COLO668 (cell line): ENCODE measurements at regions not wholly inside any gene's neighbourhood (a gene's known extent, or its start where the extent isn't known, plus 50 kb on each side); places are given as distances from the start of the nearest gene placed in this dataset.

Source experiments
- DNase-seq: peaks from one replicate; lab custom pipeline; 2025; ENCODE audit not compliant: unreplicated experiment; lab: John Stamatoyannopoulos, UW

- no peak for DNase-seq
Observed at GRCh38 chr18:75638223-75638775, 210.8 kb upstream of the SMIM21 start.

GRCh38 chr18:75635096-75635495 is 207.6 kb upstream of the SMIM21 start:
- DNase-seq = no peak

GRCh38 chr18:75625966-75626365 is 198.5 kb upstream of the SMIM21 start:
- DNase-seq = no peak

GRCh38 chr18:75624869-75625268 is 197.4 kb upstream of the SMIM21 start:
- DNase-seq = no peak

GRCh38 chr18:75621818-75622217 is 194.3 kb upstream of the SMIM21 start:
- DNase-seq = no peak

- no peak for DNase-seq
Observed at GRCh38 chr18:75618146-75618545, 190.6 kb upstream of the SMIM21 start.

DNA sequence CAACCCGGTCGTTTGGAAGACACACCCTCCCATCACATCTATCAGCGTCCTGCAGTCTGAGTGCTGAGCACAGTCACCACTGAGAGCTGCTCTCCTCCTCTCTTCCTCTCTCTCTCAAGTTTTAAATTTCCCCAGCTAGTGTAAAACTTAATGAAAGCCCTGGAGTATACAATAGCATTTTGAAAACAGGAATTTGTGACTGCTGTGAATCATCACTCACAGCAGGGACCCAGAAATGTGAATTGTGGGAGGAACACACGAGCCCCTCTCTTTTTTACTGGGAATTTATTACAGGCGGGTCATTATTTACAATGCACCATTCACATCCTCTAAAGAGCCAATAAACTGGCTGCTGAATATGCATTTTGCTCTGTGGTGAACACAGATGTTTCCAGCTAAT is 185.0 kb upstream of the SMIM21 start:
- DNase-seq = no peak

DNA sequence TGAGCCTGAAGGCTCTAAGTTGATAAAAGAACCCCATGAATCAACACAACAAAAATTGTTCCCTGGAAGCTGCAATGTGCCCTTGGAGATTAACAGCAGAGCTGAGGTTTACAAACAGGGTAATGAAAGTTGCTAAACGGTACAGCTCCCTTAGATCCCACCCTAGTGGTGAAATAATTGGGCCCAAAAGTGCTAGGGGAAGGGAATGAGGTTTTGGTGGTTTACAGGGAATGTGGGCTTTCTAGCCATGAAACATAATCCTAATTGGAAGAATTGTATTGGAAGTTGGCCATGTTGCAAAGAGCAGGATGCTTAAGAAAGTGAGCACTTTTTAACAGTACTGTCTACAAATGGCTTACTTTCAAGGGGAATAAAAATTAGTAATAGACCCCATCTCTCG is 180.2 kb upstream of the SMIM21 start:
- no peak for DNase-seq

DNA sequence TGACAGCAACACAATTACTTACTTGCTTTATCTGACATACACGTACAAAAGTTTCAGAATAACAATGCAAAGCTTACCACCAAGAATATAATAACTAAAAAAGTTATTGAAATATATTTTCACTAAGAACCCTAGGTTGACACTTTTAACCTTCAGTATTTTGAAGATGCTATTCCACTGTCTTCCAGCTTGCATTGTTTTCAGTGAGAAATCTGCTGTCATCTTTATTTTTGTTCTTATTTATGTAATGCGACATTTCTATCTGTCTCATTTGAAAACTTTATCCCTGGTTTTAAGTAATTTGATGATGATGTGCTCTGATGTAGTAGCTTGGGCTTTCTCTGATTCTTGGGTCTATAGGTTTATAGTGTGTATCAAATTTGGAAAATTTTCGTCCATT is 165.0 kb upstream of the SMIM21 start:
- no peak for DNase-seq

DNA sequence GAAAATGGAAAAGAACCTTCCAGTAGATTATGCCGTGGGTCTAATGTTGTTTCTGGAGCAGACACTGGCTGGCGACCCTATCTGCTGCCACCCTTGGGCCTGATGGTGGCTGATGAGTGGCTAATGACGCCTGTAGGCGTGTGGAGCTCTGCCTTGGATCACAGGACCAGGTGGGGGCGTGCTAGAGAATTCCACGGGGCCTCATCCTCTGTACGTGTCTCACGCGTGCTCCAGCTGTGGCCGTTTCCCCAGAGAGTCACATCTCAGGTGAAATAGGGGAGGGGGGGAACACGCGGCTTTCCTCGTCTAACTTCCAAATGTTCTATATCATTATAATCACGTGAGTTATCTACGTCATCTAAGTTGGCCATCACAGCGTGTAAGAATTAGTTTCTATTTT is 160.9 kb upstream of the SMIM21 start:
- no peak for DNase-seq

- DNase-seq = no peak
Observed at GRCh38 chr18:75587131-75587530, 159.6 kb upstream of the SMIM21 start.

DNA sequence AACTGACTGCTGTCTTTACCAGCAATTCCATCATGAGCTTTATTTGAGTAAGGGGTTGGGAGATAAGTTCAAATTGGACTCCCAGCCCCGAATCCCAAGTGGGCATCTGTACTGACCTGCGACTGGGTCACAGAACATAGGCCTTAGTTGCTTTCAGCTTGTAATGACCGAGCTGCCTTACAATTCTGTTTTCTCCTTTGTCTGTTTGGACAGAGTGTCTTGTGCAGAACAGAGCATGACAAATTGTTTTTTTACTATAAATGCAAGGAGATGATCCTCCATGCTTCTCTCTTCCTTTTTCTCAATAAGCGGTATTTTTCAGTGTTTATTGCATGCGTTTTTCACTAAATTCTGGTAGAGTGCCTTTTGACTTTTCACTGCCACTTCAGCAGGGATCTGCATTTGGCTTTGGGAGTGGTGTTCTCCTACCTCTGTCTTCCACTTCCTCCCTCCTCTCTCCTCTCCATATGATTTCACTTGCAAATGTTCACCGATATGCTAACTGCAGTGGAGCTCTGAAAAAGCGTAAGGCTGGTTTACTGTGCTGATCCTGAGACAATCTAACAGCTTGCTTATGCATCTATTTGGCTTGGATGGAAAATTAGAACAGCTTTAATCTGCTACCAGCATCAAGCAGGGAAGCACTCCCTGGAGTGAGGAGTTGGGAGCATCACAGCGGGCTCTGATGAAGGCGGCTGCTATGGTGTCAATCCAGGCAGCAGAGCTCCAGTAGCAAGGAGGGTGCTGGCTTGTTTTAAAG is 158.8 kb upstream of the SMIM21 start:
- DNase-seq = no peak

DNA sequence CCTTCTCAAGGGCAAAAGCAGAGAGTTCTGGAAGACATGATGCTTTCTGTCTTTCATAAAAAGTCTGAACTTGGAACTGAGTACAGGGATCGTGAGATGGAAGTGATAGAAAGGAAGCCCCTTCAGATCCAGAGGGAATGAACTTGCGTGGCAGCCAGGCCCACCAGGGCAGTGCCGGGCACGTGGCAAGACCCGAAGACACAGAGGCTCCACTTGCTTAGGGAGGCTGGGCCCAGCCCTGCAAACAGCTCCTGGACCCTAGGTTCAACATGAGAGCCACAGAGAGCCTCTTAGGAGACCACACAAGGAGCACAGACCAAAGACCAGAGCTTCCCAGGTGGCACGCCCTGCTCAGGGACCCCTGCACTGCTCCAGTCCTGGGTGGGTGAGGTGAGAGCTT is 155.4 kb upstream of the SMIM21 start:
- DNase-seq = no peak

DNA sequence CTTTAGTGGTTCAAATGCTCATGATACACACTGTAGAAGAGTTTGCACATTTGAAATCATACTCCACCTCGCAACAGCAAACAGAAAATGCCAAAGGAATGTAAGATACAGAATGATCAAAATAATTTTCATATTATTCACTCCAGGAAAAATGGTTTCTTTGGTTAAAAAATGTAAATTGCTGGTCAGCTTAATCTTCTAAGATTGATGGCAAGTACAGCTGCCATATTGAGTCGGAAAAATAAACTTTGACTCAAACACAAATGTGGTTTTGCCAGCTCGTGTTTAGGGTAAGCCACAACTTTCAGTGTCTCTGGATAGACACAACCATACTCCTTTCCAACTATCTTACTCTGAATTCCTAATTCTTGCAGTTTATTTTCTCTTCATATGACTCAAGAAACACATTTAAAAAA is 154.9 kb upstream of the SMIM21 start:
- DNase-seq = no peak

GRCh38 chr18:75581336-75582131 is 154.0 kb upstream of the SMIM21 start:
- DNase-seq = no peak

DNA sequence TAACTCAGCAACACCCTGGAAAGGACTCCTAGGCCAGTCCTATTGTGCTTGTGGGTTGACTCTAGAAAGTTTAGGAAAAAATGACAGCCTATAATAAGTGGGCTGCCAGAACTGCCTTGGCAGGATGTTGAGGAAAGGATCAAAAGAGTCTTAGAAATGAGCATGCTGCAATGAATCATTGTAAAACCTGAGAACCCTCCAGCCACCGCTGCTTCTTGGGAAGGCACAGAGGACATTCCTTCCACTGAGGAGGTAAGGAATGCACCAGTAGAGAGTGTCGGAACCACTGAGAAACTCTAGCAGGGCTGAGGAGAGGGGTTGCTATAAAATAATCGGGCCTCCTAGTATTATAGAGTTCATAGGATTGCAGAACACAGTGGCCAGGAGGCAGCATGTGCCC is 146.7 kb upstream of the SMIM21 start:
- no peak for DNase-seq

GRCh38 chr18:75563150-75563549 is 135.6 kb upstream of the SMIM21 start:
- DNase-seq = no peak

GRCh38 chr18:75562216-75562615 is 134.7 kb upstream of the SMIM21 start:
- no peak for DNase-seq

- DNase-seq = no peak
Observed at GRCh38 chr18:75558790-75559189, 131.3 kb upstream of the SMIM21 start.

DNA sequence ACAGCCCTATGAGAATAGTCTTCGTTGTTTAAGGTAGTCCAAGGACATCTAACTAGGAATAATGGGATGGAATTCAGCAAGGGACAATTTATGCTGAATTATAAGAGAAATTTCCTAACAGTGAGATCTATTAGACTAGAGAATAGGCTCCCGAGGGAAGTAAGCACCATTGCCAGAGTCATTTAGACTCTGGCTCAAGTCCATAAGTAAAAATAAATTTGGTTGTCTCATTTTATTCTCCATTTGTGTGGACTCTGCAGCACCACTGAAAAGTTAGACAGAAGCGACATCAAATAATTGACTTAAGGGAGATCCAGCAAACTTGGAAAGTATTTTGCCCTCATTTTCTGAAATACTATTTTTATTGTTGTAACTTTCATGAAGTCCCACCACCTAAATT is 129.3 kb upstream of the SMIM21 start:
- no peak for DNase-seq

- no peak for DNase-seq
Observed at GRCh38 chr18:75554644-75555185, 127.2 kb upstream of the SMIM21 start.

- DNase-seq = no peak
Observed at GRCh38 chr18:75554176-75554575, 126.7 kb upstream of the SMIM21 start.
